Stimulated activated naive CD4-positive, alpha-beta T cell treated with Interleukin-2 at 50 U/mL for 16 hours (primary cell): ENCODE measurements at regions not wholly inside any gene's neighbourhood (a gene's known extent, or its start where the extent isn't known, plus 50 kb on each side); places are given as distances from the start of the nearest gene placed in this dataset.
"Not testable (repeated sequence)": the region's sequence is repeated elsewhere in the genome, so short reads cannot be mapped to it uniquely, and the experiment has no call there.

Experiments
- DNase-seq: peaks from one replicate; lab custom pipeline; 2025; lab: John Stamatoyannopoulos, UW

- no peak for DNase-seq
Observed at GRCh38 chr4:71081192-71081591, 87.7 kb downstream of the DCK start.

GRCh38 chr4:71093745-71094144 lies 100.3 kb downstream of the DCK start:
- no peak for DNase-seq

- DNase-seq, result no peak
Observed at GRCh38 chr4:71094201-71094600, 100.8 kb downstream of the DCK start.

- DNase-seq, result no peak
Observed at GRCh38 chr4:71095141-71095540, 101.7 kb downstream of the DCK start.

GRCh38 chr4:71095545-71095944 lies 102.1 kb downstream of the DCK start:
- DNase-seq, result no peak

- no peak for DNase-seq
Observed at GRCh38 chr4:71107726-71108125, 114.3 kb downstream of the DCK start.

GRCh38 chr4:71110499-71110898 lies 117.0 kb downstream of the DCK start:
- DNase-seq, result no peak

- not testable (repeated sequence) for DNase-seq
Observed at GRCh38 chr4:71111133-71111532, 117.7 kb downstream of the DCK start.

GRCh38 chr4:71113294-71113693 lies 119.8 kb downstream of the DCK start:
- no peak for DNase-seq

GRCh38 chr4:71120831-71121524 lies 127.5 kb downstream of the DCK start:
- DNase-seq, result no peak

GRCh38 chr4:71123951-71124350 lies 130.5 kb downstream of the DCK start:
- DNase-seq, result no peak

- DNase-seq, result no peak
Observed at GRCh38 chr4:71125137-71125536, 131.7 kb downstream of the DCK start.

GRCh38 chr4:71126719-71127118 lies 133.3 kb downstream of the DCK start:
- no peak for DNase-seq

- DNase-seq, result no peak
Observed at GRCh38 chr4:71130827-71131603, 137.6 kb downstream of the DCK start.

- DNase-seq, result no peak
Observed at GRCh38 chr4:71132486-71132885, 139.0 kb downstream of the DCK start.

- DNase-seq, result no peak
Observed at GRCh38 chr4:71133491-71133890, 140.0 kb downstream of the DCK start.

GRCh38 chr4:71136071-71136470 lies 142.6 kb downstream of the DCK start:
- no peak for DNase-seq

GRCh38 chr4:71138007-71138615 lies 144.7 kb downstream of the DCK start:
- no peak for DNase-seq

GRCh38 chr4:71140563-71140962 lies 147.1 kb downstream of the DCK start:
- DNase-seq, result no peak

GRCh38 chr4:71141125-71141524 lies 147.7 kb downstream of the DCK start:
- no peak for DNase-seq

GRCh38 chr4:71147261-71147660 lies 153.8 kb downstream of the DCK start:
- no peak for DNase-seq

- no peak for DNase-seq
Observed at GRCh38 chr4:71148545-71148944, 155.1 kb downstream of the DCK start.

GRCh38 chr4:71151054-71151453 lies 157.6 kb downstream of the DCK start:
- DNase-seq, result no peak
